T-helper 2 cell treated with Interferon-gamma antibody and Interleukin-4, amounts not matched to agents 100 ng/mL and 5 ng/mL, for 36 hours (primary cell): ENCODE measurements at regions not wholly inside any gene's neighbourhood (a gene's known extent, or its start where the extent isn't known, plus 50 kb on each side); places are given as distances from the start of the nearest gene placed in this dataset.

Experiments used
- intact Hi-C: fragments of 100-400 bp; cut with micrococcal nuclease; formaldehyde crosslinking; loops from one replicate; pipeline ENCODE4 v1.15.1; 2023

DNA sequence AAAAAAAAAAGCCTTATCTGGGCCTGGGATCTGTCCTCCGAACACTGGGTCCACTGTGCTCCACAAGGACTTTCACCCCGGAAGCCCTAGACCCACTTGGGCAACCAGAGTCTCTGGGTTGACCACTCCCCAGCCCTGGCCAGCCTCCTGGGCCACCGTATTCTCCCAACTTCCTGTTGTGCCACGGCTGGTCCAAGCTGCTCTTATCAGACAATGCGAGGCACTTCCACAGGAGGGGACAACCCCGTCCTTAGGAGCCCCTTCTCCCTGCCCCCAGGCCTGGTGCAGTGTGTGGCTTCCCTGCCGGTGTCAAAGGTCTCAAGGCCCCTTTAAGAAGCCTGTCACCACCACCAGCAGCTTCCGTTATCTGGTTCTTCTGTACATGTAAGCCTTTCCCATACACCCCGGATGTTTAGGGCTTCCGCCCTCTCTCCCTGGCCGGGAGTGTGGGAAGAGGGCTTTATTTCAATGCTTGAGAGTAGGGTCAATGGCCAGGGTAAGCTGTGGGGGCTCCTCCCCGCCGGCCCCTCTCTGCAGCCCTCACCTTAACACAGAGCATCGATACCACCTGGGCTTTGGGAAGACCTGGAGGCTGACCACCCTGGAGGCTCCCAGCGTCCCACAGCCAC is 313.0 kb downstream of the SEC14L1 start:
- intact Hi-C loops, result loop anchor here (5.0 to 10.0 kb wide), 2 partner anchors 681 to 721 kb away; partner anchors contain the start of gene TMC8

DNA sequence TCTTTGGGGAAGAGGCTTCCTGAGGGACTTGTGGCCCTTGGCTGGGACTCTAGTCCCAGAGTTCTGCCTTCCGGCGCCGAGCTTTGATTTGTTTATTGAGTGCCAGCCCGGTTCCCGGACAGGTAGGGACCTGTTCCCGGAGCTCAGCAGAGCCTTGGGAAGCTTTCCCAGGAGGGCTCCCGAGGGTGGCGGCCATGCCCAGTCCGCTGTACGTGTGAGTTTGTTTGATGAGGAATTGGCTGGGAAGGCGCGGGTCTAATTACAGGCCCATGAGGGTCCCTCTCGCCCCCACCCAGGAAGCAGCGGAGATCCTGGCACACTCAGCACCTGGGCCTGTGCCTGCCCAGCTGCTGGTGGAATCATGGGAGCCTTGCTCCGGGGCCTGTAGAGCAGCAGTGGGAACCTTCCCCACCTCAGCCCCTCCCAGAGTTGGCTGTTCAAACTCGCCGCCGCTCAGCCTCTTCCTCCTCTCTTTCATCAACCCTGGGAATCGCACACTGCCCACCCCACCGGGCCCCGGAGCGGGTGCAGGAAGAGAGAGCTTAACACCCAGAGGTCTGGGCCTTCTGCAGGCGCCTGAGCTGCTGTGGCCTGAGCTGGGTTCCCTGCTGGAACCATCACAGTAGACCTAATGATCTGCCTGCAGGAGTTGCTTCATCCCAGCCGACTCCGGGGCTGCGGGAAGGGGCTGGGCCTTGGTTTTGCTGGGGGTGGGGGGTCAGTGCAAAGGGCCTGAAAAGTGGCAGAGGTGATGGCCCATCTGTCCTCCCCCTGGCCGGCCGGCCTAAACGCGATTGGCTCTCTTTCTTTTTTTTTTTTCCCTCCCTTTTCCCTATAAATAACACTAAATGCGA is 313.7 kb downstream of the SEC14L1 start:
- intact Hi-C loops, result loop anchor here (5.0 to 10.0 kb wide), 2 partner anchors 680 to 722 kb away; partner anchors contain the start of gene TMC8

DNA sequence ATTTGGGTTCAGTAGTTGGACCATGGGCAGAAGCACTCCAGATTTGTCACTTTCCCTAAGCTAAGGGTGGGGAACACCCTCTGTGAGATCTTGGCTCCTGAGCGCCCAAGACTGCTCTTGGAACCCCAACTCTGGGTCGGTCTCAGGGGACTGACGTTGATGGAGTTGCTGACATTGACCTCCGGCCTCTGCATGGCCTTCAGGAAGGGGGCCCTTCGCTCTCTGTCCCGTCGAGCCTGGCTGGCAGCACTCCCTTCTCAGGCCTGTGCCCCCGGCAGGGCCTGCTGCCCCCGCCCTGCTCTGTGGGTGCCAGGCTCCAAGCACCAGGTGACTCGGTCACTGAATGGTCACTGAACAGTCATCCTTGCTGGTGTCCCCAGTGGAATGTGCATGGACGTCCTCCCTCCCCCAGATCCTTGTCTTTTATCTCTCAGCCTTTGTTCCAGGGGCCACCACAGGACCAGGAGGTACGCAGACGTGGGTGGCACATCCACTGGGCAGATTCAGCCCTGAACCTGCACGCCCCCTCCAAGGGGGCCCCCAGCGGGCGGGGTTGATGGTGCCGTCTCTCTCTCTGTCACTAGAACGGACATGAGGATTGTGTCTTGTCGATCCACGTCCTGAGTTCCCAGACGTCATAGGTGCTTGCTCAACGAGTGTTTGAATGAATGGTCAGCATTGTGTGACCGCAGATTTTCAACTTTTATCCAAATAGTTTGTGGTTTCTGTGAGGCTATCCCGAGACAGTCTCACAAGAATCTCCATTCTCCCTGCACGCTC is 314.5 kb downstream of the SEC14L1 start:
- intact Hi-C loops, result loop anchor here (10.0 kb wide), 1 partner anchor 680 kb away; the partner anchor contains the start of gene TMC8

DNA sequence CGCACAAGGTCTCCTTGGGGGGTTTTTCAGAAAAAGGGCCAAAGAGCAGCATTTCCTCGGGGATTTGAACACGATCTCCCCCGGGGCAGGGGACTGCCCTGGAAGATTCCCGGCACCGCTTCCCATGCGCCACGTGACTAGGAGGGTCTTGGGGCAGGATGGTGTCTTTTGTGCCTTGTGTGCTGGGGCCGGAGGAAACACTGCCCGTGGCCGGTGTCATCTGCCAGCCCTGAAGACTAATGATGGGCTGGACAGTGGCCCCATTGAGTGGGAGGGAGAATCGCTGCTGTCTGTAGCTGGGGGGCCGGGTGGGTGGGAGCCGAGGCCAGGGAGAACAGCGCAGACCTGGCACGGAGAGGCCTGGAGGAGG is 315.1 kb downstream of the SEC14L1 start:
- intact Hi-C loops, result loop anchor here (10.0 kb wide), 1 partner anchor 679 kb away; the partner anchor contains the start of gene TMC8

DNA sequence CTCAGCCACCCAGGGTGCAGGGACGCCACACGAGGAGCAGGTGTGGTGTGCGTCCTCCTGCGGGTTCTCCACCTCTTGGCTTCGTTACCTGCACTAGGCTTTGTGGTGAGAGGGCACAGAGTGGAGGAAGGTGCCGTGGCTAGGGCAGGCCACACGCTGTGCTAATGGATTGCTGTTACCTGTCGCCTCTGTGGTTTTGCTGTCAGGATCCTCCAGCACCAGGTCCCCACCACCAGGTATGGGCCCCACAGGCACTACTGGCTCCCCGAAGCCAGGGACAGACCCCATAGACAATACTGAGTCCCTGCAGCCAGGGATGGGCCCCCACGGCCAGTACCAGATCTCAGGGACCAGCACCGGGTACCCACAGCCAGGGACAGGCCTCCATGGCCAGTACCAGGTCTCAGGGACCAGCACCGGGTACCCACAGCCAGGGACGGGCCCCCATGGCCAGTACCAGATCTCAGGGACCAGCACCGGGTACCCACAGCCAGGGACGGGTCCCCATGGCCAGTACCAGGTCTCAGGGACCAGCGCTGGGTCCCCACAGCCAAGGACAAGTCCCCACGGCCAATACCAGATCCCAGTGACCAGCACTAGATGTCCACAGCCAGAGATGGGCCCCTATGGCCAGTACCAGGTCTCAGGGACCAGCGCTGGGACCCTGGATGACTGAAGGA is 315.6 kb downstream of the SEC14L1 start:
- intact Hi-C loops, result loop anchor here (10.0 kb wide), 1 partner anchor 678 kb away; the partner anchor contains the start of gene TMC8

DNA sequence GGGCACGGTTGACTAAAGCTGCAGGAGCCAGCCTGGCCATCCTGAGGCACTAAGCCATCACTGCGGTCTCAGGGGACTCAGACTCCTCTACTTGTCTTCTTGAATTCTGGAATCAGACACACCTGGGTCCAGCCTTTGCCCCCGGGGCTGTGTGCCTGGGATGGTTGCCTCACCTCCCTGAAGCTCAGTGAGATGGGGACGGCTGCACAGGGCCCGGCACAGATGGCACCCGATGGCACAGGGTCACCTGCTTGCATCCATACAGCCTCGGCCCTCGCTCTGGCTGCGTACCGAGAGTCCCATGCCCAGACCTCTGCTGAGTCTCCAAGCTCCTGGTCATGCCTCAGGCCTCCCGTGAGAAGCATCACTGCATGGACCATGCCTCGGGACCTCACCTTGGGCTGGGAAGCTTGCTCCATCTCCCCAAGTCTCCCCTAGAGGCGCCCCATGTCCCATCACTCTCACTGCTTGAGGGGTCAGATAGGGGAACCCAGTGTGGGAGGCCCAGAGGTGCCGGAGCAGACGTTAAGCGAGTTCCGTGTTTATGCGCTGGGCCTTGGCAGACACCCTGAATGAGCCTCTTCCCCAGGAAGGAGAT is 316.3 kb downstream of the SEC14L1 start:
- intact Hi-C loops, result loop anchor here (10.0 kb wide), 1 partner anchor 678 kb away; the partner anchor contains the start of gene TMC8

DNA sequence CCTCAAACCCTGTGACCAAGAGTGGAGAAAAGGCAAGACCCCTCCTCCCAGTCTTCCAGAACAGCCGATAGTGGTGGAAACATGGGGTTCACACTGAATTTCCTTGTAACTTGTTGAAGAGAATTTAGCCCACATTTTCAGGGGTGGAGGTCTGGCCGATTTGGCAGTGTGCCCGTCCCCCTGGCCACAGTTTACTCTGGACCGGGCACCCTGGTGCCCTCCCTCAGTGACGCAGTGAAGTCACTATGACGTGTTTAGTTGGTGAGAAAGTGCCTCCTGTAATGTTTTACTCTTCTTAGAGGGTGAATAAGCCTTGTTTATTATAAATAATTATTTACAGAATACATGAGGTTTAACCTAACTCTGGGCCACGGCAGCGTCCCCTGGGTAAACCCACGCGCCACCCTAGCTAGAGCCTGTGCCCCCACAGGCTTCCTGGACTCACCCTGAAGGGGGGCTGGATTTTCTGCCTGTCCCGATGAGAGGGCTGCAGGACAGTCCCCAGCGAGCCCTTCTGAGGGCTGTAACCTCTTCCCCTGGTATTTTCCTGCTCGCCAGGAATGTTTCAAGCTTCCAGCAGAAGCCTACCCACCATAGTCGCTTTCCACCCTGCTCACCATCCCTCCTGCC is 316.9 kb downstream of the SEC14L1 start:
- intact Hi-C loops, result loop anchor here (10.0 kb wide), 1 partner anchor 677 kb away; the partner anchor contains the start of gene TMC8

DNA sequence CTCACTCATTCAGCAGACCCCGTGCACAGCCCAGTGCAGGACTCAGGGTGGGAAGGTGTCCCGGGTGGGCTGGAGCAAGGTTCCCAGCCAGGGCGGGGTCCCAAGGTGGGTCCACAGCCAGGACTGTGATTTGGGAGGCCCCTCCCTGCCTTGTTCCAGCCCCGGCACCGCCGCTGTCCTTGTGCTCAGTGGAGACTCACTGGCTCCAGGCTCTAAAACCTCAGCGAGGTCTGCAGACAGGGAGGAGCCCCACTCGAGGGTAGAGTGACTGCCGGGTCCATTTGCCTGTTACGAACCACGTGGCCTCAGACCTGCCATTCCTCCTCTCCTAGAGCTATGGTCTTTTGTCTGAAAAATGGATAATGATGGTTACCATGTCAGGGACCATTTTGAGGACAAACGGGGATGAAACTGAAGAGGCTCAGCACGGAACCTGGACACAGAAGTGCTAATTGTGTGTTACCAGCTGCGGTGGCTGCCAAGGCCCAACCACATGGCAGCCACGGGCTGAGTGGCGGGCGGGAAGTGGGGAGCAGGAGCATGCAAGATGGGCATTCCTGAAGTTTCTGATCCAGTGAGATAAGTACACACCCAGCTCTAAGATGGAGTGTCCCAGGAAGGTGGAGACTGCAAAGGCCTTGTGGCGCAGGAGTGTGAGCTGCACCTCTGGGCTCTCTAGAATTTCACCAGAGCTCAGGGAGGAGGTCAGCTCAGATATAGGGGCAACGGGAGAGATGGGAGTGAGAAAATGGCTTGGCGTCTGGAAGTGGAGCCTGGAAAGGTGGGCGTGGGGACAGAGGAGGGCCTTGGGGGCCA is 317.6 kb downstream of the SEC14L1 start:
- intact Hi-C loops, result loop anchor here (10.0 kb wide), 1 partner anchor 676 kb away; the partner anchor contains the start of gene TMC8

DNA sequence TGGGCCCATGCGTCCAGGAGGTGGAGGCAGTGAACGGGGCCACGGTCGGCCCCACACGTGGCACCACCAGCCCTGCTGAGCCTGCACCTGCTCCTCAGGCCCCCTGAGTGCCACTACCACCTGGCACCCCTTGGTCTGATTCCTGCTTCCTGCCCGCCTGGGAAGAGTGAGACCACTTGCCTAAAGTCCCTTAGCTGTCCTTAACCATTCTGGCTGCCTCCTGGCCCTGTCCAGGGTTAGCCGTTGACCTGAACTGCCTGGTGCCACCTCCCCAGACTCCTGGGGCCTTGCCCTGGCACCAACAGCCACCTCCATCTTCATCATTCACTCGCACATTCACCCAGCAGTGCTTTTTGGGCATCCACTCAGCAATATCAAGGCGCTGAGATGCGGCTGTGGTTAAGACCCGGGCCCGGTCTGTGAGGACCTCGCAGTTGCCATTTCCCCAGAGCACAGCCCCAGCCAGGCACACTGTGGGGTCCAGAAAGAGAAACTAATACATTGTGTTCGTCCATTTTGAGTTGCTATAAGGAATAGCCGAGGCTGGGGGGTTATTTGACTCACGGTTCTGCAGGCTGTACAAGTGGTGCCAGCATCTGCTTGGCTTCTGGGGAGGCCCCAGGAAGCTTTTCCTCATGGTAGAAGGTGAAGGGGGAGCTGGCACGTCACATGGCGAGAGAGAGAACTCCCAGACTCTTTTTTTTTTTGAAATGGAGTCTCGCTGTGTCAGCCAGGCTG is 318.4 kb downstream of the SEC14L1 start:
- intact Hi-C loops, result loop anchor here (10.0 kb wide), 1 partner anchor 676 kb away; the partner anchor contains the start of gene TMC8

DNA sequence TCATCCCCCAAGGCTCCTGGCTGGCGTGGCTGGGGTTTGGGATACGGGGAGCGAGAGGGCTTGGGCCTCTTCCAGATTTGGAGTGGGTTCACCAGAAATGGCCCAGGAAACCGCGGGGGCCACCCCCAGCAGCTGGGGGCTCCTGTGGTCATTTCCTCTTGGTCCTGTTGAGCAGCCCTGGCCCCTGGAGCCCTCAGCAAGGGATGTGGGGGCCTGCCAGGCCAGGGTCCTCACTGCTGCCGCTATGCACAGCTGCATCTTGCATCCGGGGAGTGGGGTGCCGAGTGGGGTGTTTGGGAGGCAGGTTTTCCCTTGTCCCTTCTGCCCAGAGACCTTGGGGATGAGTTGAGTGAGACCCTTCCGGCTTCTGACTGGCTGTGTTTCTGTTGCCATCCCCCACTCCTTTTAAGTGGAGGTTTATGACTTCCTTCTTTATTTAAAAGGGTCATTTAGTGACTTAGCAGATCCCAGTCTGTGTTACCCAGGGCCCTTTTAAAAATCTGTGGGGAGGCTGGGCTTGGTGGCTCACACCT is 319.8 kb downstream of the SEC14L1 start:
- intact Hi-C loops, result loop anchor here (5.0 kb wide), 1 partner anchor 207 kb away; no protein-coding TSS in a partner anchor

DNA sequence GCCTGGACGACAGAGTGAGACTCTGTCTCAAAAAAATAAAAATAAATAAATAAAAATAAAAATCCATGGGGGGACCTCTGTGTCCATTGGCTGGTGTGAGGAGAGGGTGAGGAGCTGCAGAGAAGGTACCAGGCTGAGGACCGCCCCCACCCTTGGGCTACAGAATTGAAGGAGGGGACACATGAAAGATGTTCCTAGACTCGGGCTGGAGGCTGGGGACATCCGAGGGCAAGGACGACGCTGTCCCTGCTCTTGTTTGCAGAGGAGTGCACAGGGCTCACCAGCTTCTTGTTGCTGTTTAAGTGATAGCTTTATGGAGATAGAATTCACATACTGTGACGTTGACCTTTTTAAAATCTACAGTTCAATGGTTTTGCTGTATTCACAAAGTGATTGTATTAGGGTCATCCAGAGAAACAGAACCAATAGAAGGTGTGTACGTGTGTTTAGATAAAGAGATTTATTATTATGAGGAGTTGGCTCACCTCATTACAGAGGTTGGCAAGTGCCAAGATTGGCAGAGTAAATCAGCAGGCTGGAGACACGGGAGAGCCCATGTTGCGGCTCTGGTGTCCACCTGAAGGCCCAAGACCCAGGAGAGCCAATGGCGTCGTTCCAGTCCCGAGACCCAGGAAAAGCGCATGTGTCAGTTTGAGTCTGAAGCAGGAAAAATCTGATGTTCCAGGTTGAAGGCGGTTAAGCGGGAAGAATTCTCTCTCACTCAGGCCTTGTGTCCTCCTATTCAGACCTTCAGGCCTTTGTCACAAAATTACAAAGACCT is 320.7 kb downstream of the SEC14L1 start:
- intact Hi-C loops, result loop anchor here (1.0 to 5.0 kb wide), 2 partner anchors 20 to 206 kb away; no protein-coding TSS in a partner anchor

DNA sequence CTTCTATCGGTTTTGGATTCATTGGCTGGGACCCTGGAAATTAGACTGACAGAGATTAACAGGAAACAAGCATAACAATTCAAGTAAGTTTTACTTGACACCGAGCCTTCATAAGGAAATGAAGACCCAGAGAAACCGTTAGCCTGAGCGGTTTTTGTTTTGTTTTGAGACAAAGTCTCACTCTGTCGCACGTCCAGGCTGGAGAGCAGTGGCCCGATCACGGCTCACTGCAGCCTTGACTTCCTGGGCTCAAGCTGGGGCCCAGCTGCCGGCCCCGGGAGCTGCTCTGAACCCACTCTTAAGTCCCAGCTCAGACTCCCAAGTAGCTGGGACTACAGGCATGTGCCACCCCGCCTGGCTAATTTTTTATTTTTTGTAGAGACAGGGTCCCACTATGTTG is 321.3 kb downstream of the SEC14L1 start:
- intact Hi-C loops, result loop anchor here (1.0 to 5.0 kb wide), 2 partner anchors 21 to 205 kb away; no protein-coding TSS in a partner anchor

DNA sequence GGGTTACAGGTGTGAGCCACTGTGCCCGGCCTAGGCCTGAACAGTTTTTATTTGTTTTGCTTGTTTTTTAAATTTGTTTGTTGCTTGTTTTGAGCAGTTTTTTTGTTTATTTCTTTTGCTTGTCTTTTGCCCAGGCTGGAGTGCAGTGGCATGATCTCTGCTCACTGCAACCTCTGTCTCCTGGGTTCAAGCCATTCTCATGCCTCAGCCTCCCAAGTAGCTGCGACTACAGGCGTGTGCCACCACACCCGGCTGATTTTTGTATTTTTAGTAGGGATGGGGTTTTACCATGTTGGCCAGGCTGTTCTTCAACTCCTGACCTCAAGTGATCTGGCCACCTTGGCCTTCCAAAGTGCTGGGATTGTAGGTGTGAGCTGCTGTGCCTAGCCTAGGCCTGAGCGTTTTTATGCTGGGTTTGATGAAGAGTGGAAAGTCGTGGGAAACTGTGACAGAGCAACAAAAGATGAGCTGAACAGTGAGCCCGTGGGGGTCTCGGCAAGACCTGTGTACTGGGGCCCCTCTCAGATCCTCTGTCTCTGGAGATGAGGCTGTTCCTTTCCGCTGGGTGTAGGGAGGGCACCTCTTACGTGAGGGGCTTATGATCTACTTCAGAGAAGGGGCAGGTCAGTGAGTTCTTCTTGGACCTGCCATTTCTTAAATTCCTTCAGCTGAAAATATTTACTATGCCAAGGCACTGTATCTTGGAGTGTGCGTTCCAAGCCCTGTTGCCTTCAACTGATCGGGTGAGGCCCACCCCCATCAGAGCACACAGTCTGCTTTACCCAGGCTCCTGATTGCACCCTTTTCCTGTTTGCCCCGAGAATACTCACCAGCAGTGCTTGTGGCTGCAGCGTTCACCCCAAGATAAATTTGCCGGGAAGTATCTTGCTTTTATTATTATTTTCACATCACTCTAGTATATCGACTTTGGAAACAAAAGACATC is 322.1 kb downstream of the SEC14L1 start:
- intact Hi-C loops, result loop anchor here (1.0 to 5.0 kb wide), 2 partner anchors 22 to 204 kb away; no protein-coding TSS in a partner anchor

DNA sequence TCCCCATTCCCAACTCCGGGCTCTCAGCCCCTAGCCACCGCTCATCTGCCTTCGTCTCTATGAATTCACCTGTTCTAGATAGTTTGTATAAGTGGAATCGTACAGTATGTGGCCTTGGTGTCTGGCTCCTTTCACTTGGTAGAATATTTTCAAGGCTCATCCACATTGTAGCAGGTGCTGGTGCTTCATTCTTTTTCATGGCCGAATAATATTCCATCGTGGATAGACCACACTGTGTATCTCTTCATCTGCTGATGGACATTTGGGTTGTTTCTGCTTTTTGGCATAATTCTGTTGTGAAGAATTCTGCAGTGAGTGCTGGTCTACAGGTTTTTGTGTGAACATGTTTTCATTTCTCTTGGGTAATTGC is 324.2 kb downstream of the SEC14L1 start:
- intact Hi-C loops, result loop anchor here (1.0 to 5.0 kb wide), 3 partner anchors 20 to 202 kb away; no protein-coding TSS in a partner anchor

DNA sequence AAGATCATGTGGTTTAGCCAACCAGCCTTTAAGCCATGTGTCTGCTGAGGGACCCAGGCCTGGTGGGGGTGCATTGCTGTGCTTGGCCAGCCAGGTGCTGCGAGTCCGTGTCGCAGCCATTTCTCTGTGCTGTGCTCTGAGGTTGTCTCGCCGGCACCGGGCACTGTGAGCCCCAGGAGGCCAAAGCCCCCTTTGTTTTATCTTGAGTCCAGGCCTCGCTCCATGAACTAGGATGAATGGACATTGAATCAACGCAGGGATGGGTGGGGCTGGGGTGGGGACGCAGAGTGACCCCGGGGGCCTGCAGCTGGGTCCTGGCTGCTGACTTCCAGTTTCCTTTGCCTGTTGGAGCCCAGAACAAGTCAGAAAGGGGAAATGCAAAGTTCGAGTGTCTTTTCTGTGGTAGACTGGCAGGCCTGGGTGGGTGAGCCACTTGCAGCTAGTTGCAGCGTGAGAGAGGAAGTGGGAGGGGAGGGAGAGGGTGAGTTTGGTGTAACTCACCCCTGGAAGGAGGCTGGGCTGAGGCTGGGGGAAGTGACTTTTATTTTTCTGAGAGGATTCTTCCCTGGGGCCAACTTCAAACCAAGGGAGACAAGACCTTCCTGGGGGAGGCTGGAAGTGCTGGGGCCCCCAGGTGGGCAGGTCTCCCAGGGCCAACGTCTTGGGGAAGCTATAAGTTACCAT is 324.7 kb downstream of the SEC14L1 start:
- intact Hi-C loops, result loop anchor here (1.0 to 2.0 kb wide), 2 partner anchors 20 to 29 kb away; no protein-coding TSS in a partner anchor
